Osteoblast (primary cell): ENCODE measurements at regions not wholly inside any gene's neighbourhood (a gene's known extent, or its start where the extent isn't known, plus 50 kb on each side); places are given as distances from the start of the nearest gene placed in this dataset.

Source experiments
- DNase-seq: peaks from one replicate; pipeline ENCODE4 v3.0.0; 2011; ENCODE audit warnings: low spot score, mixed read lengths; ENCODE audit not compliant: insufficient read length; ENCODE audit errors: missing footprints
- H2AFZ ChIP-seq: 2 replicates; pipeline ENCODE4 v1.6.0; 2011; ENCODE audit warnings: mild to moderate bottlenecking, low read length
- H3K27ac ChIP-seq: 2 replicates; pipeline ENCODE4 v1.5.1; 2011; ENCODE audit warnings: mild to moderate bottlenecking, low read depth, low read length, moderate library complexity
- H3K27me3 ChIP-seq: 2 replicates; pipeline ENCODE4 v1.6.0; 2012; ENCODE audit warnings: mild to moderate bottlenecking, control low read depth, inconsistent platforms, low read length, moderate library complexity; ENCODE audit not compliant: insufficient read depth
- H3K36me3 ChIP-seq: 2 replicates; pipeline ENCODE4 v1.5.1; 2011; ENCODE audit warnings: mild to moderate bottlenecking, low read length, control low read depth, moderate library complexity; ENCODE audit not compliant: insufficient read depth
- H3K4me1 ChIP-seq: 2 replicates; pipeline ENCODE4 v1.5.1; 2011; ENCODE audit warnings: mild to moderate bottlenecking, low read length, control low read depth, moderate library complexity; ENCODE audit not compliant: insufficient read depth
- H3K4me2 ChIP-seq: 2 replicates; pipeline ENCODE4 v1.6.0; 2011; ENCODE audit warnings: mild to moderate bottlenecking, low read length; ENCODE audit not compliant: insufficient read depth
- H3K4me3 ChIP-seq: fragments of 200-600 bp; sonication (generic); 3 replicates; pipeline ENCODE4 v1.5.1; 2012; ENCODE audit warnings: mild to moderate bottlenecking, low read length, inconsistent platforms; ENCODE audit not compliant: insufficient read depth
- H3K79me2 ChIP-seq: 2 replicates; pipeline ENCODE4 v1.6.0; 2012; ENCODE audit warnings: mild to moderate bottlenecking, low read length, control low read depth, inconsistent platforms; ENCODE audit not compliant: insufficient read depth
- H3K9me3 ChIP-seq: 2 replicates; pipeline ENCODE4 v1.5.1; 2011; ENCODE audit warnings: low read depth, low read length, control low read depth
- H4K20me1 ChIP-seq: 2 replicates; pipeline ENCODE4 v1.6.0; 2012; ENCODE audit warnings: mild to moderate bottlenecking, low read length, control low read depth; ENCODE audit not compliant: insufficient read depth
- CTCF ChIP-seq: IDR thresholded peaks from 2 replicates; pipeline ENCODE4 v1.5.1; 2011; ENCODE audit warnings: mild to moderate bottlenecking, low read depth, low read length, moderate library complexity; ENCODE audit errors: extremely low read depth

GRCh38 chr2:5777131-5777535, 84.9 kb downstream of the SOX11 start:
- no peak overlapping the region for H3K4me3 ChIP-seq
- no peak for DNase-seq
- H2AFZ ChIP-seq, result no peak overlapping the region
- H3K27me3 ChIP-seq, result no peaks in the 10 kb centered on the region
- H3K79me2 ChIP-seq, result no peaks in the 10 kb centered on the region
- no peak overlapping the region for H3K4me2 ChIP-seq
- H4K20me1 ChIP-seq, result no peaks in the 10 kb centered on the region
- H3K9me3 ChIP-seq, result no peaks in the 10 kb centered on the region
- no peaks in the 10 kb centered on the region for H3K4me1 ChIP-seq
- TF ChIP-seq CTCF, result no peak
- H3K27ac ChIP-seq, result no peak overlapping the region
- H3K36me3 ChIP-seq, result no peaks in the 10 kb centered on the region

- no peak overlapping the region for H3K4me3 ChIP-seq
- no peaks in the 10 kb centered on the region for H3K79me2 ChIP-seq
- H3K9me3 ChIP-seq, result no peaks in the 10 kb centered on the region
- H4K20me1 ChIP-seq, result no peaks in the 10 kb centered on the region
- no peaks in the 10 kb centered on the region for H3K4me1 ChIP-seq
- no peaks in the 10 kb centered on the region for H3K36me3 ChIP-seq
- no peak overlapping the region for H2AFZ ChIP-seq
- no peak for DNase-seq
- no peak overlapping the region for H3K27ac ChIP-seq
- no peak for TF ChIP-seq CTCF
- H3K27me3 ChIP-seq, result no peaks in the 10 kb centered on the region
- H3K4me2 ChIP-seq, result no peak overlapping the region
Measured at GRCh38 chr2:5781679-5782078, 89.5 kb downstream of the SOX11 start.

- no peak for TF ChIP-seq CTCF
- H2AFZ ChIP-seq, result no peak overlapping the region
- H3K36me3 ChIP-seq, result no peaks in the 10 kb centered on the region
- no peaks in the 10 kb centered on the region for H3K4me1 ChIP-seq
- H3K4me2 ChIP-seq, result no peak overlapping the region
- H3K27me3 ChIP-seq, result no peaks in the 10 kb centered on the region
- H3K27ac ChIP-seq, result no peak overlapping the region
- no peak overlapping the region for H3K4me3 ChIP-seq
- no peaks in the 10 kb centered on the region for H3K9me3 ChIP-seq
- no peaks in the 10 kb centered on the region for H4K20me1 ChIP-seq
- no peaks in the 10 kb centered on the region for H3K79me2 ChIP-seq
- DNase-seq, result no peak
Measured at GRCh38 chr2:5782103-5782502, 89.9 kb downstream of the SOX11 start.

- H4K20me1 ChIP-seq, result no peaks in the 10 kb centered on the region
- TF ChIP-seq CTCF, result no peak
- H3K4me1 ChIP-seq, result no peaks in the 10 kb centered on the region
- no peak overlapping the region for H3K4me2 ChIP-seq
- no peak overlapping the region for H3K4me3 ChIP-seq
- H3K9me3 ChIP-seq, result peaks cover 4% of the 10 kb centered on the region
- H3K79me2 ChIP-seq, result no peaks in the 10 kb centered on the region
- no peak overlapping the region for H2AFZ ChIP-seq
- H3K27ac ChIP-seq, result no peak overlapping the region
- no peaks in the 10 kb centered on the region for H3K36me3 ChIP-seq
- DNase-seq, result no peak
- no peaks in the 10 kb centered on the region for H3K27me3 ChIP-seq
Measured at GRCh38 chr2:5788447-5788846, 96.3 kb downstream of the SOX11 start.
